Esophagus squamous epithelium (tissue), 5 donors: ENCODE measurements at regions not wholly inside any gene's neighbourhood (a gene's known extent, or its start where the extent isn't known, plus 50 kb on each side); places are given as distances from the start of the nearest gene placed in this dataset.

Experiments
- DNase-seq: peaks from one replicate; lab custom pipeline; 2025; lab: John Stamatoyannopoulos, UW
- H3K27ac ChIP-seq, 4 donors: fragments of 200-600 bp; sonication (generic); one replicate each; pipeline ENCODE4 v1.5.1; 2016 to 2019; ENCODE audit warnings: mild to moderate bottlenecking in 1 of 4
- H3K27me3 ChIP-seq, 4 donors: fragments of 200-600 bp; sonication (generic); 1 replicate in 3 of 4; 2 replicates in 1 of 4; pipeline versions ENCODE4 v1.5.1 to v1.6.0; 2017 to 2021; ENCODE audit warnings: antibody characterized with exemption in 1 of 4
- H3K36me3 ChIP-seq, 3 donors: fragments of 200-600 bp; sonication (generic); one replicate each; pipeline ENCODE4 v1.5.1; 2016 to 2019
- H3K4me1 ChIP-seq, 3 donors: fragments of 200-600 bp; sonication (generic); one replicate each; pipeline ENCODE4 v1.5.1; 2017 to 2019
- H3K4me3 ChIP-seq, 4 donors: fragments of 200-600 bp; sonication (generic); 1 replicate in 3 of 4; 2 replicates in 1 of 4; pipeline ENCODE4 v1.5.1; 2016 to 2019; ENCODE audit warnings: mild to moderate bottlenecking in 2 of 4, moderate library complexity in 1 of 4
- H3K9me3 ChIP-seq, 3 donors: fragments of 200-600 bp; sonication (generic); one replicate each; pipeline ENCODE4 v1.5.1; 2016 to 2019
- CTCF ChIP-seq, 6 experiments: fragments of 450-650 bp in 4 of 6; fragments of 200-600 bp in 2 of 6; sonication (generic) in 2 of 6; IDR thresholded peaks; one replicate each; pipeline ENCODE4 v1.5.1; 2016 to 2019; ENCODE audit warnings: antibody characterized with exemption in 6 of 6, mild to moderate bottlenecking in 4 of 6, moderate library complexity in 4 of 6
- POLR2A ChIP-seq, 4 donors: fragments of 450-650 bp; IDR thresholded peaks; one replicate each; pipeline ENCODE4 v1.6.1; 2017; ENCODE audit warnings: antibody characterized with exemption in 4 of 4, mild to moderate bottlenecking in 4 of 4, moderate library complexity in 3 of 4
- WGBS, 2 donors: methylation state at CpG; one replicate each; pipeline ENCODE4 v1.1.5; 2018; 5-methylcytosine and 5-hydroxymethylcytosine counted together
- intact Hi-C: fragments of 100-400 bp; cut with DNase I; formaldehyde crosslinking; loops from one replicate; pipeline ENCODE4 v1.15.0; 2022
- donor health status: DM: yes; HTN: yes; CAD: no.

GRCh38 chr1:78833491-78833890 lies 173.0 kb downstream of the ADGRL4 start:
- Histone ChIP-seq H3K4me3 (no peak overlapping the region), H3K27ac (no peak overlapping the region), H3K36me3 (no peaks in the 10 kb centered on the region), H3K4me1 (no peaks in the 10 kb centered on the region), H3K9me3 (no peaks in the 10 kb centered on the region), H3K27me3 (no peaks in the 10 kb centered on the region)
- intact Hi-C loops, result no loop called here
- no peak for DNase-seq
- TF ChIP-seq CTCF (IDR thresholded peaks at IDR 0.05) (no peak), POLR2A (IDR thresholded peaks at IDR 0.05) (no peak)
- 25% methylated on average over 4 of the region's 4 CpGs for WGBS, 2 donors

GRCh38 chr1:78834201-78834741 lies 172.3 kb downstream of the ADGRL4 start:
- DNase-seq, result no peak
- no peaks in the 10 kb centered on the region for H3K36me3 ChIP-seq
- no peaks in the 10 kb centered on the region for H3K9me3 ChIP-seq
- H3K4me1 ChIP-seq, result no peaks in the 10 kb centered on the region
- no peak overlapping the region for H3K27ac ChIP-seq
- TF ChIP-seq CTCF (IDR thresholded peaks at IDR 0.05) (no peak), POLR2A (IDR thresholded peaks at IDR 0.05) (no peak)
- intact Hi-C loops, result no loop called here
- H3K27me3 ChIP-seq, result no peaks in the 10 kb centered on the region
- 85 to 87% methylated on average over 4 of the region's 4 CpGs for WGBS, 2 donors
- H3K4me3 ChIP-seq, result no peak overlapping the region

- Histone ChIP-seq H3K27me3 (no peaks in the 10 kb centered on the region), H3K9me3 (no peaks in the 10 kb centered on the region), H3K27ac (no peak overlapping the region), H3K36me3 (no peaks in the 10 kb centered on the region), H3K4me1 (peaks cover 0 to 14% (median 5%) of the 10 kb centered on the region in 3 donors), H3K4me3 (no peak overlapping the region)
- DNase-seq, result no peak
- intact Hi-C loops, result no loop called here
- TF ChIP-seq POLR2A (IDR thresholded peaks at IDR 0.05) (no peak), CTCF (IDR thresholded peaks at IDR 0.05) (no peak)
These were observed 169.8 kb downstream of the ADGRL4 start for GRCh38 chr1:78836726-78837125.

- TF ChIP-seq CTCF (IDR thresholded peaks at IDR 0.05) (peak in 5 of 6 experiments; percentile 36 to 61 (median 53)), POLR2A (IDR thresholded peaks at IDR 0.05) (no peak)
- H3K36me3 ChIP-seq, result no peaks in the 10 kb centered on the region
- H3K4me1 ChIP-seq, result peaks cover 0 to 14% (median 5%) of the 10 kb centered on the region in 3 donors
- intact Hi-C loops, result no loop called here
- no peak overlapping the region for H3K4me3 ChIP-seq
- no peaks in the 10 kb centered on the region for H3K9me3 ChIP-seq
- H3K27ac ChIP-seq, result no peak overlapping the region
- WGBS, 2 donors, result 28 to 33% methylated on average over 2 of the region's 2 CpGs
- DNase-seq, result no peak
- H3K27me3 ChIP-seq, result no peaks in the 10 kb centered on the region
These were observed 166.7 kb downstream of the ADGRL4 start for GRCh38 chr1:78839704-78840277.
